ENCODE measurements at regions not wholly inside any gene's neighbourhood (a gene's known extent, or its start where the extent isn't known, plus 50 kb on each side); places are given as distances from the start of the nearest gene placed in this dataset.

DNA sequence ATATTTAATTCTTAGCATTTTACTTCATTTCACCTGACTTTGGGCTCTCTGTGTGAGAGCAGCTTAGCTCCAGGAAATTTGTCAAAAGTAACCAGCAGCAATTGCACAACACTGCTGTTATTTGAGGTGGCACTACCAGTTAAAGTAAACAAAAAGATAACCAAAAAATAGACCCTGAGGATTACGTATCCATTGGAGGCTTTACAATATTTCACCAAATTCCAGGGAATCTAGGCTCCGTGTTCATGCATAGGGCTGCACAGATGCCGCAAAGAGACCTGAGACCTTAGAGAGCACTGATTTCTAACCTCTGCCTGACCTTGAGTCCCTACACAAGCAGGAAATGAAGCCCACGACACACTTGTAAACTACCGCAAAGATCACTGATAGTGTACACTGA, 1392.7 kb upstream of the CDH6 start:
- TF ChIP-seq, protein P1, sequence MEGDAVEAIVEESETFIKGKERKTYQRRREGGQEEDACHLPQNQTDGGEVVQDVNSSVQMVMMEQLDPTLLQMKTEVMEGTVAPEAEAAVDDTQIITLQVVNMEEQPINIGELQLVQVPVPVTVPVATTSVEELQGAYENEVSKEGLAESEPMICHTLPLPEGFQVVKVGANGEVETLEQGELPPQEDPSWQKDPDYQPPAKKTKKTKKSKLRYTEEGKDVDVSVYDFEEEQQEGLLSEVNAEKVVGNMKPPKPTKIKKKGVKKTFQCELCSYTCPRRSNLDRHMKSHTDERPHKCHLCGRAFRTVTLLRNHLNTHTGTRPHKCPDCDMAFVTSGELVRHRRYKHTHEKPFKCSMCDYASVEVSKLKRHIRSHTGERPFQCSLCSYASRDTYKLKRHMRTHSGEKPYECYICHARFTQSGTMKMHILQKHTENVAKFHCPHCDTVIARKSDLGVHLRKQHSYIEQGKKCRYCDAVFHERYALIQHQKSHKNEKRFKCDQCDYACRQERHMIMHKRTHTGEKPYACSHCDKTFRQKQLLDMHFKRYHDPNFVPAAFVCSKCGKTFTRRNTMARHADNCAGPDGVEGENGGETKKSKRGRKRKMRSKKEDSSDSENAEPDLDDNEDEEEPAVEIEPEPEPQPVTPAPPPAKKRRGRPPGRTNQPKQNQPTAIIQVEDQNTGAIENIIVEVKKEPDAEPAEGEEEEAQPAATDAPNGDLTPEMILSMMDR (IDR thresholded peaks at IDR 0.05; ENCODE audit: low read depth, low read length) = no peak
- TF ChIP-seq EZH2phosphoT487 (IDR thresholded peaks at IDR 0.05; ENCODE audit: low read depth) = no peak

Data from OCI-LY3 (cell line).